Trophoblast cell (in vitro differentiated cells and primary cell): ENCODE measurements at regions not wholly inside any gene's neighbourhood (a gene's known extent, or its start where the extent isn't known, plus 50 kb on each side); places are given as distances from the start of the nearest gene placed in this dataset.

Source experiments
- DNase-seq, 2 donors: peaks; one replicate each; pipeline ENCODE4 v3.0.0-alpha.2; 2016
- H2AFZ ChIP-seq: 2 replicates; pipeline ENCODE4 v1.6.1; 2013; ENCODE audit warnings: low read length, moderate library complexity, mild to moderate bottlenecking; ENCODE audit not compliant: insufficient read depth, poor library complexity
- H2AK5ac ChIP-seq: 2 replicates; pipeline ENCODE4 v1.6.1; 2013; ENCODE audit warnings: mild to moderate bottlenecking, low read length
- H2BK120ac ChIP-seq: 2 replicates; pipeline ENCODE4 v1.6.1; 2013; ENCODE audit warnings: low read length, mild to moderate bottlenecking, moderate library complexity; ENCODE audit not compliant: insufficient read depth, poor library complexity
- H2BK12ac ChIP-seq: 2 replicates; pipeline ENCODE4 v1.6.1; 2013; ENCODE audit warnings: mild to moderate bottlenecking, low read length, moderate library complexity
- H2BK5ac ChIP-seq: 2 replicates; pipeline ENCODE4 v1.6.1; 2013; ENCODE audit warnings: low read length, low read depth, moderate library complexity, mild to moderate bottlenecking; ENCODE audit not compliant: poor library complexity
- H3K14ac ChIP-seq: 2 replicates; pipeline ENCODE4 v1.6.1; 2013; ENCODE audit warnings: mild to moderate bottlenecking, low read length
- H3K18ac ChIP-seq: 2 replicates; pipeline ENCODE4 v1.6.1; 2013; ENCODE audit warnings: mild to moderate bottlenecking, low read length
- H3K23ac ChIP-seq: 2 replicates; pipeline ENCODE4 v1.6.1; 2013; ENCODE audit warnings: low read length
- H3K27ac ChIP-seq: 2 replicates; pipeline ENCODE4 v1.5.1; 2013; ENCODE audit warnings: low read depth, mild to moderate bottlenecking, inconsistent platforms, low read length, moderate library complexity
- H3K27me3 ChIP-seq: 2 replicates; pipeline ENCODE4 v1.6.1; 2013; ENCODE audit warnings: inconsistent platforms, mild to moderate bottlenecking, low read length, moderate library complexity; ENCODE audit not compliant: insufficient read depth
- H3K36me3 ChIP-seq, 2 experiments: 1 replicate in 1 of 2; 2 replicates in 1 of 2; pipeline ENCODE4 v1.6.1; 2013; ENCODE audit warnings: low read length in 2 of 2, mild to moderate bottlenecking in 2 of 2, moderate library complexity in 1 of 2; ENCODE audit not compliant: insufficient read depth in 2 of 2, control insufficient read depth in 1 of 2
- H3K4ac ChIP-seq: 2 replicates; pipeline ENCODE4 v1.6.1; 2013; ENCODE audit warnings: low read depth, mild to moderate bottlenecking, low read length, moderate library complexity
- H3K4me1 ChIP-seq, 2 experiments: 1 replicate in 1 of 2; 2 replicates in 1 of 2; pipeline ENCODE4 v1.6.1; 2013; ENCODE audit warnings: low read length in 2 of 2, mild to moderate bottlenecking in 2 of 2, moderate library complexity in 1 of 2; ENCODE audit not compliant: insufficient read depth in 2 of 2, control insufficient read depth in 1 of 2
- H3K4me2 ChIP-seq: 2 replicates; pipeline ENCODE4 v1.6.1; 2013; ENCODE audit warnings: inconsistent platforms, mild to moderate bottlenecking, low read length, moderate library complexity
- H3K4me3 ChIP-seq: 2 replicates; pipeline ENCODE4 v1.5.1; 2013; ENCODE audit warnings: mild to moderate bottlenecking, low read depth, low read length, inconsistent platforms
- H3K79me1 ChIP-seq: one replicate; pipeline ENCODE4 v1.6.1; 2013; ENCODE audit warnings: low read length
- H3K79me2 ChIP-seq: 2 replicates; pipeline ENCODE4 v1.6.1; 2013; ENCODE audit warnings: low read length, mild to moderate bottlenecking; ENCODE audit not compliant: control insufficient read depth, insufficient read depth, poor library complexity
- H3K9ac ChIP-seq: 2 replicates; pipeline ENCODE4 v1.6.1; 2013; ENCODE audit warnings: mild to moderate bottlenecking, low read length
- H3K9me3 ChIP-seq: 2 replicates; pipeline ENCODE4 v1.6.1; 2013; ENCODE audit warnings: low read depth, mild to moderate bottlenecking, control low read depth, inconsistent platforms, low read length; ENCODE audit not compliant: insufficient read depth
- H4K12ac ChIP-seq: 2 replicates; pipeline ENCODE4 v1.6.1; 2013; ENCODE audit warnings: low read depth, mild to moderate bottlenecking, low read length, moderate library complexity
- H4K8ac ChIP-seq: 2 replicates; pipeline ENCODE4 v1.6.1; 2013; ENCODE audit warnings: low read depth, mild to moderate bottlenecking, low read length, moderate library complexity
- H4K91ac ChIP-seq: one replicate; pipeline ENCODE4 v1.6.1; 2013; ENCODE audit warnings: low read depth, mild to moderate bottlenecking, low read length, moderate library complexity
- WGBS: extraction: QIAGEN DNeasy Blood & Tissue Kit; methylation state at CpG from one replicate; pipeline ENCODE4 v1.1.7; 2013; ENCODE audit warnings: missing lambda C conversion rate; ENCODE audit not compliant: insufficient read length, insufficient coverage; ENCODE audit errors: extremely low coverage; 5-methylcytosine and 5-hydroxymethylcytosine counted together

DNA sequence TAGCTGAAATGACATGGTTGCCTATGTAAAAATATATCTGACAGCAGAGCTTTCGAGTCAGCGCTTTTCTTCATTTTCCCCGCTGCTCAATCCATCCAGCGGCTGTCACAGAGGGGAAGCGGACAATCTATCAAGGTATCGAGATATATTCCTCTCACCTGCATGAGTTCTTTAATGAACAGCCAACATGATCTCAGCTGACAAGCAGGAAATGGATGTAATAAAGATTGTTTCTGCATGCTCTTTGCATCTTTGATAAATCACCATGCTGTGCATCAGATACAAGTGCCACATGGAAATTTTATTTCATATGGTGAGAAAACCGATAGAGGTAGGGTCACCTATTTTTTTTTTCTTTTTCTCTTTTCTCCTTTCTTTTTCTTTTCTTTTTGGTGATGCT lies 602.3 kb upstream of the MMS22L start:
- Histone ChIP-seq H2AK5ac (no peak overlapping the region), H3K9me3 (no peaks in the 10 kb centered on the region), H2AFZ (no peak overlapping the region), H4K8ac (no peak overlapping the region), H3K4me1 (no peaks in the 10 kb centered on the region), H3K4me2 (no peak overlapping the region), H3K18ac (no peak overlapping the region), H3K36me3 (no peaks in the 10 kb centered on the region), H3K9ac (no peak overlapping the region), H2BK5ac (no peak overlapping the region), H3K79me2 (no peaks in the 10 kb centered on the region), H3K27ac (no peak overlapping the region), H3K23ac (no peak overlapping the region), H4K12ac (no peak overlapping the region), H3K79me1 (no peaks in the 10 kb centered on the region), H2BK12ac (no peak overlapping the region), H2BK120ac (no peak overlapping the region), H3K4me3 (no peak overlapping the region), H3K14ac (no peak overlapping the region), H3K27me3 (no peaks in the 10 kb centered on the region), H4K91ac (no peak overlapping the region), H3K4ac (no peak overlapping the region)
- WGBS: no CpG with 5 or more reads among the region's 7 CpGs
- DNase-seq: no peak

GRCh38 chr6:97885828-97886227 lies 602.8 kb upstream of the MMS22L start:
- no peaks in the 10 kb centered on the region for H3K27me3 ChIP-seq
- H2AK5ac ChIP-seq: no peak overlapping the region
- no peaks in the 10 kb centered on the region for H3K79me2 ChIP-seq
- H3K4ac ChIP-seq: no peak overlapping the region
- H4K91ac ChIP-seq: no peak overlapping the region
- H3K27ac ChIP-seq: no peak overlapping the region
- H2BK5ac ChIP-seq: no peak overlapping the region
- H3K79me1 ChIP-seq: no peaks in the 10 kb centered on the region
- H3K14ac ChIP-seq: no peak overlapping the region
- no peaks in the 10 kb centered on the region for H3K9me3 ChIP-seq
- no peak overlapping the region for H2BK120ac ChIP-seq
- no peak overlapping the region for H3K4me2 ChIP-seq
- DNase-seq: no peak
- H3K9ac ChIP-seq: no peak overlapping the region
- no peak overlapping the region for H2BK12ac ChIP-seq
- H3K4me1 ChIP-seq: no peaks in the 10 kb centered on the region
- no peak overlapping the region for H2AFZ ChIP-seq
- H3K23ac ChIP-seq: no peak overlapping the region
- no peak overlapping the region for H3K4me3 ChIP-seq
- H4K12ac ChIP-seq: no peak overlapping the region
- no CpG with 5 or more reads among the region's 4 CpGs for WGBS
- H4K8ac ChIP-seq: no peak overlapping the region
- H3K36me3 ChIP-seq: no peaks in the 10 kb centered on the region
- H3K18ac ChIP-seq: no peak overlapping the region

DNA sequence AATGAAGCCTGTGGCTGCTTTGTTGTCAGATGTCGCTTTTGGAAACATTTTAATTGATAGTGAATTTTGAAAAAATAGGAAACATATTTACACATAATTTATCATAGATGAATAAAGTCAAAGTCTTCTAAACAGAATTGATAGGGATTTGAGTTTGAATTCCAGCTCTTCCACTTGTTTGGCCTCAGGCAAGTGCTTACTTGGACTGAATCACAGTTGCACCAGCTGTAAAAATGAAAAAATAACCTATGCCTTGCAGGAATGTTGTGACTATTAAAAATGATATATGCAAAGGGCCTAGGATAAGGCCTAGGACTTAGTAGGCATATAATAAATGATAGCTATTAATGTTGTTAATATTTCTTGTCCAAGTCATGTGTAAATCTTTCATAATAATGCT lies 618.5 kb upstream of the MMS22L start:
- no peak overlapping the region for H3K14ac ChIP-seq
- H4K12ac ChIP-seq: no peak overlapping the region
- no CpG with 5 or more reads among the region's 1 CpG for WGBS

DNA sequence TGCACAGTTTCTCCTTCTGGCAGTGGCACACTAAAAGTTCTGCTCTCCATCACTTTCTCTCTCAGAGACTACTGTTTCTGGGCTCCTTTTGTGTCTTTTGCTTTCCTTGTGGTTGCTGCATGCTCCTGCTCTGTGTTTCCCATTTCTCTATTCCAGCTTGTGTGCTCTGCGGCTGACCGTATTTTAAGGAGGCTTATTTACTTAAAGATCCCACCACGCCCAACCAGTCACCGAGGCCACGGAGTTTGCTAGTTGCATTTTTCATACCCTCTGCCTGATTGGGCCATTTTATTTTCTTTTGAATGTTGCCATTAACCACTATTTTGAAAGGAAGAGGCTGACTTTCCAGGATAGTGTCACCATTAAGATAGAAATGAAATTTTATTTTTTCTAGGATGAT lies 626.4 kb upstream of the MMS22L start:
- Histone ChIP-seq H3K36me3 (no peaks in the 10 kb centered on the region), H4K8ac (no peak overlapping the region)

More for the DNA sequence above, 618.5 kb upstream of the MMS22L start:
- Histone ChIP-seq H3K27ac (no peak overlapping the region), H3K9me3 (no peaks in the 10 kb centered on the region), H3K79me2 (no peaks in the 10 kb centered on the region), H3K23ac (no peak overlapping the region), H3K4me2 (no peak overlapping the region), H3K4me3 (no peak overlapping the region), H2AK5ac (no peak overlapping the region), H3K9ac (no peak overlapping the region), H2BK12ac (no peak overlapping the region), H4K91ac (no peak overlapping the region), H2BK5ac (no peak overlapping the region), H3K4ac (no peak overlapping the region), H2BK120ac (no peak overlapping the region), H4K8ac (no peak overlapping the region), H3K27me3 (no peaks in the 10 kb centered on the region), H3K4me1 (no peaks in the 10 kb centered on the region), H3K18ac (no peak overlapping the region), H3K36me3 (no peaks in the 10 kb centered on the region), H2AFZ (no peak overlapping the region), H3K79me1 (no peaks in the 10 kb centered on the region)
- no peak for DNase-seq

More for the DNA sequence above, 626.4 kb upstream of the MMS22L start:
- Histone ChIP-seq H4K91ac (no peak overlapping the region), H3K79me2 (no peaks in the 10 kb centered on the region), H3K9ac (no peak overlapping the region), H2BK12ac (no peak overlapping the region), H3K79me1 (no peaks in the 10 kb centered on the region), H3K9me3 (no peaks in the 10 kb centered on the region), H2BK120ac (no peak overlapping the region), H3K23ac (no peak overlapping the region), H3K14ac (no peak overlapping the region), H3K4me2 (no peak overlapping the region), H3K27me3 (no peaks in the 10 kb centered on the region), H3K4me3 (no peak overlapping the region), H2BK5ac (no peak overlapping the region), H3K27ac (no peak overlapping the region), H3K18ac (no peak overlapping the region), H2AFZ (no peak overlapping the region), H4K12ac (no peak overlapping the region), H2AK5ac (no peak overlapping the region), H3K4ac (no peak overlapping the region), H3K4me1 (no peaks in the 10 kb centered on the region)
- WGBS: no CpG with 5 or more reads among the region's 5 CpGs
- DNase-seq: no peak
